IPS DF 6.9 (cell line): ENCODE measurements at regions not wholly inside any gene's neighbourhood (a gene's known extent, or its start where the extent isn't known, plus 50 kb on each side); places are given as distances from the start of the nearest gene placed in this dataset.

Experiments
- DNase-seq: peaks from one replicate; pipeline ENCODE4 v3.0.0-alpha.2; 2013; ENCODE audit warnings: low read depth, low spot score
- H3K27ac ChIP-seq: one replicate; pipeline ENCODE4 v1.5.1; 2013; ENCODE audit warnings: low read length, control low read depth
- H3K27me3 ChIP-seq: 2 replicates; pipeline ENCODE4 v1.6.1; 2013; ENCODE audit warnings: mild to moderate bottlenecking, low read length; ENCODE audit not compliant: control insufficient read depth, insufficient read depth
- H3K36me3 ChIP-seq: 2 replicates; pipeline ENCODE4 v1.6.1; 2013; ENCODE audit warnings: low read length; ENCODE audit not compliant: control insufficient read depth, insufficient read depth
- H3K4me1 ChIP-seq: 2 replicates; pipeline ENCODE4 v1.6.1; 2013; ENCODE audit warnings: low read length; ENCODE audit not compliant: control insufficient read depth, insufficient read depth
- H3K4me3 ChIP-seq: 2 replicates; pipeline ENCODE4 v1.5.1; 2013; ENCODE audit warnings: mild to moderate bottlenecking, low read length
- H3K9me3 ChIP-seq: 2 replicates; pipeline ENCODE4 v1.6.1; 2013; ENCODE audit warnings: low read length, inconsistent platforms; ENCODE audit not compliant: control insufficient read depth, insufficient read depth
- WGBS: extraction: QIAGEN DNeasy Blood & Tissue Kit; methylation state at CpG from one replicate; pipeline ENCODE4 v1.1.7; 2013; ENCODE audit warnings: mixed read lengths, missing lambda C conversion rate; ENCODE audit not compliant: insufficient read length, insufficient coverage; 5-methylcytosine and 5-hydroxymethylcytosine counted together

DNA sequence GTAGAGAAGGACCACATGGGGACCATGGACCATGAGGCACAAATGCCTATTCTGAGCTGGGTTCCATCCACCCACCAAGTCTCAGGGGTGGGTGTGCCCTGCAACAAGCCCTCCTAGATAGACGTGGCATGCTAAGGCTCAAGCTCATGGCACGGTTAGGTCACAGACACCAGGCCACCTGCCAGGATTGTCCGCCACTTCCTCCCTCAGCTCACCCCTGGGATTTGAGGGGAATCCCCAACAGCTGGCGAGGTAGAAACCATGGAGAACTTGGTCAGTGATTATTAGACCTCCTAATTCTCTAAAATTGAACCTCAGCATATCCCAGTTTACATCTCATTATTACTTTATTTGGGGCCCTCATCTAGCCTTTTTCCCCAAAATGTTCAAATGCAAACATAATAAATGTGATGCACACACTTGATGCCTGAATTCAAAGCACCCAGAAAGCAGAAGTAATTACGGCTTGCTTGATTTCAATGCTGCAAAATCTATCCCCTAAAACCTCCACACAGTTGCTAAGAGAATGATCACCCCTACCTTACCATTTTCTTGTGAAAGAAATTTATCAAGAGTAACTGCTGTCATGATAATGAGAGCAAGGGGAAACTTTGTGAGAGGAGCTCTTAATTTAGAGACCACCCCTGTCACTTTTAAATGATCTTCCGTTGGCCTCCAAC is 366.6 kb upstream of the PFKP start:
- Histone ChIP-seq H3K36me3 (no peaks in the 10 kb centered on the region), H3K27me3 (no peaks in the 10 kb centered on the region), H3K9me3 (no peaks in the 10 kb centered on the region), H3K4me1 (no peaks in the 10 kb centered on the region), H3K27ac (no peak overlapping the region), H3K4me3 (no peak overlapping the region)
- no CpG with 5 or more reads among the region's 6 CpGs for WGBS
- no peak for DNase-seq

DNA sequence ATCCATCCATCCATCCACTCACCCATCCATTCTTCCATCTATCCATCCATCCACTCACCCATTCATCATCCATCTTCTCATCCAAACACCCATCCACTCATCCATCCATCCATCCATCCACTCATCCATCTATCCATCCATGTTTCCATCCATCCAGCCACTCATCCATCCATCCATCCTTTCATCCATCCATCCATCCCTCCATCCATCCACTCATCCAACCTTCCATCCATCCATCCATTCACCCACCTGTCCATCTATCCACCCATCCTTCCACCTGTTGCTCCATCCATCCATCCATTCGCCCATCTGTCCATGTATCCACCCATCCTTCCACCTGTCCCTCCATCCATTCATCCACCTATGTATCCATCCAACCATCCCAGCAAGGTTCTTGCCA is 378.4 kb upstream of the PFKP start:
- H3K36me3 ChIP-seq, result no peaks in the 10 kb centered on the region
- H3K4me1 ChIP-seq, result no peaks in the 10 kb centered on the region
- no peaks in the 10 kb centered on the region for H3K27me3 ChIP-seq
- no peak for DNase-seq
- no CpG with 5 or more reads among the region's 1 CpG for WGBS
- no peaks in the 10 kb centered on the region for H3K9me3 ChIP-seq
- H3K4me3 ChIP-seq, result no peak overlapping the region
- no peak overlapping the region for H3K27ac ChIP-seq

DNA sequence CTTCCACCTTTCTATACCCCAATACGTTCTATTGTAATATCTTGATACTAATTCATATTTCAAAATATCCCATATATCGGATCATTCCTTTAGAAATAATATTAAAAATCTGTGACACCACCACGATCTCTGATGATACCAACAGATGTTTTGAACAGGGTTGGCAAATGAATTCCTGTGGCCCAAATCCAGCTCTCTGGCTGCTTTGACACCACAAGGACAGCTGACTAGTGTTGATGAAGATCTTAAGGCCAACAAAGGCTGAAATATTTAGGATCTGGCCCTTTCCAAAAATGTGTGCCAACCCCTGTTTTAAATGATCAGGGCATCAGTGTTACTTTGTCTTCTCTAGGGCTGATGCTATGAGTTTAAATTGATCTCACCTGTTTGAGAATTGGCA is 380.7 kb upstream of the PFKP start:
- 100% methylated on average over 3 of the region's 3 CpGs for WGBS

GRCh38 chr10:2682491-2682890 is 384.9 kb upstream of the PFKP start:
- no CpG with 5 or more reads among the region's 4 CpGs for WGBS
- H3K27ac ChIP-seq, result no peak overlapping the region
- DNase-seq, result no peak
- H3K4me1 ChIP-seq, result no peaks in the 10 kb centered on the region
- H3K27me3 ChIP-seq, result no peaks in the 10 kb centered on the region
- no peaks in the 10 kb centered on the region for H3K36me3 ChIP-seq
- no peaks in the 10 kb centered on the region for H3K9me3 ChIP-seq
- no peak overlapping the region for H3K4me3 ChIP-seq

More for the DNA sequence above, 380.7 kb upstream of the PFKP start:
- Histone ChIP-seq H3K4me3 (no peak overlapping the region), H3K27me3 (no peaks in the 10 kb centered on the region), H3K27ac (no peak overlapping the region), H3K36me3 (no peaks in the 10 kb centered on the region), H3K9me3 (no peaks in the 10 kb centered on the region), H3K4me1 (no peaks in the 10 kb centered on the region)
- no peak for DNase-seq

DNA sequence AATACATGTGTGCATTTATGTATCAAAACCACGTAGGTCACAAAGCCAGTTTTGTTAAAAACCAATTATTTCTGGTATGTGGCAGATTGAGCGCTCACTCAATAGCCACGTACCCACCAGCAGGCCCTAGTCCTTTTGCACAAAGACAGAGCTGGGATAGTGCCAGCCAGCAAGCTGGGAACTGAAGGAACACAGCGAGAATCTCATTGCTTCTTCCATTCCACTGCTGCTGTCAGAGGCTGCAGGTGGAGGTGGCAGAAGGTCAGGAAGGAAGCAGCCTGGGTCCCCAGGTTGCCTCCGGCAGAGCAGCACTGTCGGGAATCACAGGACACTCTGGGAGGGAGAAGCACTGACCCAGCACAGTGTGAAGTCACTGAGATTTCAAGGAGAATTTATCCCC is 385.5 kb upstream of the PFKP start:
- H3K36me3 ChIP-seq, result no peaks in the 10 kb centered on the region
- no peak for DNase-seq
- H3K9me3 ChIP-seq, result no peaks in the 10 kb centered on the region
- no peaks in the 10 kb centered on the region for H3K27me3 ChIP-seq
- no peaks in the 10 kb centered on the region for H3K4me1 ChIP-seq
- no peak overlapping the region for H3K27ac ChIP-seq
- no CpG with 5 or more reads among the region's 6 CpGs for WGBS
- no peak overlapping the region for H3K4me3 ChIP-seq

DNA sequence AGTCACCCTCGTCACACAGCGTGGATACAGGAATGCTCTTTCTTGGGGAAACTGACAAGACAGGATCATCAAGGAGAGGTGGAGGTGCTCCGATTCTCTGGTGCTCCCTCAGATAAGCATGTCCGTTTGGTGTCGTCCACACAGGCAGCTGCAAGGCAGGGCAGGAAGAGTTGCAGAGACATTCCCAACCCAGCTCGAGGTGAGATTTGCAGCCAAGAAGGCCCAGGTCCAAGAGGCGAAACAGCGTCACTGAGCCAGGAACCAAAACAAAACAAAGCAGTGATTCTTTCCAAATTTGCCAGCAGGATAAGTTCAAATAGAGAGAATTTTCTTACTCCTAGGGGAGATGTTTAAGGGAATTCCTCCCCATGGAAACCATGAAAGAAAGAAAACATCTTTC is 386.5 kb upstream of the PFKP start:
- Histone ChIP-seq H3K27me3 (no peaks in the 10 kb centered on the region), H3K27ac (no peak overlapping the region), H3K36me3 (no peaks in the 10 kb centered on the region), H3K4me3 (no peak overlapping the region), H3K9me3 (no peaks in the 10 kb centered on the region), H3K4me1 (no peaks in the 10 kb centered on the region)
- no peak for DNase-seq
- WGBS, result no CpG with 5 or more reads among the region's 8 CpGs

DNA sequence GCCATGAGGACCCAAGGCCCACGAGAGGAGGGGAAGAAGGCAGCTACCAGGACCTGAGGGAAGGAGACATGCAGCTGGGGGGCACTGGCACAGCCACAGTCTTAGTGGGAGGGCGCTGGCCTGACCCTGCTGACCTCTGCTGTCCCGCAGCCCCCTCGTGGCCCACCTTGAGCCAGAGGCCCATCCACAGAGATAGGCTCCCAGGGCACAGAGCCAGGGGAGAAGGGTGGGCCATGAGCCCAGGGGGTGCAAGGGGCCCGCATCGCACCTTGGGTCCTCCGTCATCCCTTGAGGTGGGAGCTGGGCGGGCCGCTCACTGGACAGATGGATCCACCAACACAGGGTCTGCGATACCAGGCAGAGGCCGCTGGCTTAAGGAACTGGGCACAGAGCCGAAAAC is 387.7 kb upstream of the PFKP start:
- Histone ChIP-seq H3K4me1 (no peaks in the 10 kb centered on the region), H3K36me3 (no peaks in the 10 kb centered on the region), H3K4me3 (no peak overlapping the region), H3K27me3 (no peaks in the 10 kb centered on the region), H3K9me3 (no peaks in the 10 kb centered on the region), H3K27ac (no peak overlapping the region)
- no peak for DNase-seq
- no CpG with 5 or more reads among the region's 12 CpGs for WGBS

GRCh38 chr10:2676455-2676854 is 390.9 kb upstream of the PFKP start:
- Histone ChIP-seq H3K27ac (no peak overlapping the region), H3K36me3 (no peaks in the 10 kb centered on the region), H3K9me3 (no peaks in the 10 kb centered on the region), H3K4me3 (no peak overlapping the region), H3K27me3 (no peaks in the 10 kb centered on the region), H3K4me1 (no peaks in the 10 kb centered on the region)
- DNase-seq, result no peak
- no CpG with 5 or more reads among the region's 1 CpG for WGBS

DNA sequence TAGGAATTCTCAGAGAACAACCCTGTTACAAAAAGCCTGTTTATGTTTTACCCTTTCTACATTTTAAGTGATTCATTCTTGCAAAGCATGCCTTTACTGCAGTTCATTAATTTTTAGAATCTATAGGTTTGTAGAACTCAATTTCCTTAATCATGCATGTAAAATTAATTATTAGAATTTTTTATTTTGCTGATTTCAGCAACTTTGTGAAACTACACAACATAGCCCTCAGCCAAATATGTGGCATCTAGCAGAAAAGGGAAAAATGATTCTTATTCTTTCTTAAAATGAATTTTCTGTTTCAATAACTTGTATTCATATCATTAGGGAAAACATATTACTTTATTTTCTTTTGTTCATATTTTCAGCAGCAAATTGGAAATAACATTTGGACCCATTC is 392.9 kb upstream of the PFKP start:
- H3K36me3 ChIP-seq, result no peaks in the 10 kb centered on the region
- H3K27me3 ChIP-seq, result no peaks in the 10 kb centered on the region
- H3K27ac ChIP-seq, result no peak overlapping the region
- no peaks in the 10 kb centered on the region for H3K4me1 ChIP-seq
- no peak overlapping the region for H3K4me3 ChIP-seq
- DNase-seq, result no peak
- H3K9me3 ChIP-seq, result no peaks in the 10 kb centered on the region

GRCh38 chr10:2670864-2671263 is 396.5 kb upstream of the PFKP start:
- DNase-seq, result no peak
- no peaks in the 10 kb centered on the region for H3K4me1 ChIP-seq
- WGBS, result no CpG with 5 or more reads among the region's 7 CpGs
- no peak overlapping the region for H3K4me3 ChIP-seq
- H3K36me3 ChIP-seq, result no peaks in the 10 kb centered on the region
- no peaks in the 10 kb centered on the region for H3K9me3 ChIP-seq
- H3K27me3 ChIP-seq, result no peaks in the 10 kb centered on the region
- no peak overlapping the region for H3K27ac ChIP-seq

DNA sequence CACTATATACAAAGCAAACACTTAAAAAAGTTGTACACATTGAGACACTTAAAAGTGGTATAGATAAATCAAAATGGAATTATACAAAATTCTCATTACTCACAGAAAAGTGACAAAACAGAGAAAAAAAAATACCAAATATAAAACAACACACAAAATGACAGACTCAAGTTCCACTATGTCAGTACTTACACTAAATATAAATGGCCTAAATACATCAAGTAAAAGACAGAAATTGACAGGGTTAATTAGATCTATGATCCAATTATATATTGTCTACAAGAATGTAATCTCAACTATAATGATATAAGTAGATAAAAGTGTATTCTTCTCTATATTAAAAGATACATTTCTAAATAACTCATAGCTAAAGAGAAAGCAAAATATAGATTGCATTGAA is 401.6 kb upstream of the PFKP start:
- no peak for DNase-seq

More for the DNA sequence above, 401.6 kb upstream of the PFKP start:
- H3K4me3 ChIP-seq, result no peak overlapping the region
- no peaks in the 10 kb centered on the region for H3K36me3 ChIP-seq
- no peak overlapping the region for H3K27ac ChIP-seq
- H3K9me3 ChIP-seq, result no peaks in the 10 kb centered on the region
- H3K27me3 ChIP-seq, result no peaks in the 10 kb centered on the region
- no peaks in the 10 kb centered on the region for H3K4me1 ChIP-seq
